CD14-positive monocyte (primary cell): ENCODE measurements at regions not wholly inside any gene's neighbourhood (a gene's known extent, or its start where the extent isn't known, plus 50 kb on each side); places are given as distances from the start of the nearest gene placed in this dataset.

Experiments used
- DNase-seq, 3 donors: peaks; one replicate each; pipeline ENCODE4 v3.0.0-alpha.2; 2011 to 2022
- H2AFZ ChIP-seq: 2 replicates; pipeline ENCODE4 v1.6.0; 2012; ENCODE audit warnings: mild to moderate bottlenecking, low read depth, low read length, inconsistent platforms; ENCODE audit not compliant: insufficient read depth, poor library complexity, severe bottlenecking
- H3K27ac ChIP-seq, 2 donors: 1 replicate in 1 of 2; 2 replicates in 1 of 2; pipeline ENCODE4 v1.5.1; 2012 to 2013; ENCODE audit warnings: low read length in 2 of 2, control low read depth in 1 of 2, inconsistent platforms in 1 of 2, low read depth in 1 of 2, mild to moderate bottlenecking in 1 of 2
- H3K27me3 ChIP-seq, 2 donors: one replicate each; pipeline versions ENCODE4 v1.6.0 to v1.6.1; 2011 to 2013; ENCODE audit warnings: low read length in 2 of 2; ENCODE audit not compliant: control insufficient read depth in 2 of 2, insufficient read depth in 2 of 2
- H3K36me3 ChIP-seq, 2 donors: replicated peaks in 1 of 2; 1 replicate in 1 of 2; 2 replicates in 1 of 2; pipeline versions ENCODE4 v1.5.1 to v1.6.1; 2012 to 2013; ENCODE audit warnings: low read length in 2 of 2, control low read depth in 1 of 2, inconsistent platforms in 1 of 2, mild to moderate bottlenecking in 1 of 2; ENCODE audit not compliant: insufficient read depth in 2 of 2, control insufficient read depth in 1 of 2
- H3K4me1 ChIP-seq, 2 donors: 1 replicate in 1 of 2; 2 replicates in 1 of 2; pipeline versions ENCODE4 v1.5.1 to v1.6.1; 2012 to 2013; ENCODE audit warnings: low read length in 2 of 2, control low read depth in 1 of 2, inconsistent platforms in 1 of 2, mild to moderate bottlenecking in 1 of 2, moderate library complexity in 1 of 2; ENCODE audit not compliant: insufficient read depth in 2 of 2, control insufficient read depth in 1 of 2
- H3K4me2 ChIP-seq: replicated peaks from 2 replicates; pipeline ENCODE3; 2012; ENCODE audit warnings: low read length, moderate library complexity, mild to moderate bottlenecking; ENCODE audit not compliant: poor library complexity, severe bottlenecking; ENCODE audit errors: extremely low read depth
- H3K4me3 ChIP-seq, 3 experiments: fragments of 200-600 bp in 1 of 3; sonication (generic) in 1 of 3; replicated peaks in 1 of 3; 1 replicate in 2 of 3; 2 replicates in 1 of 3; pipeline ENCODE4 v1.5.1; 2011 to 2013; ENCODE audit warnings: low read length in 3 of 3, mild to moderate bottlenecking in 3 of 3, control low read depth in 2 of 3, low read depth in 2 of 3, inconsistent platforms in 1 of 3, moderate library complexity in 1 of 3
- H3K79me2 ChIP-seq: 2 replicates; pipeline ENCODE4 v1.6.0; 2012; ENCODE audit warnings: mild to moderate bottlenecking, control low read depth, inconsistent platforms, low read length, moderate library complexity; ENCODE audit not compliant: insufficient read depth
- H3K9ac ChIP-seq: 2 replicates; pipeline ENCODE4 v1.6.0; 2017; ENCODE audit warnings: low read length, mild to moderate bottlenecking; ENCODE audit not compliant: insufficient read depth, poor library complexity, severe bottlenecking
- H3K9me3 ChIP-seq, 2 donors: replicated peaks in 1 of 2; 1 replicate in 1 of 2; 2 replicates in 1 of 2; pipeline versions ENCODE4 v1.5.1 to v1.6.1; 2012 to 2013; ENCODE audit warnings: low read length in 2 of 2, control low read depth in 1 of 2; ENCODE audit not compliant: control insufficient read depth in 1 of 2, insufficient read depth in 1 of 2
- H4K20me1 ChIP-seq: 2 replicates; pipeline ENCODE4 v1.6.0; 2012; ENCODE audit warnings: mild to moderate bottlenecking, low read length, control low read depth, moderate library complexity; ENCODE audit not compliant: insufficient read depth
- H3K27ac Mint-ChIP-seq, 7 donors: one replicate each; pipeline ENCODE4 v1.8.0; 2020; ENCODE audit warnings: mild to moderate bottlenecking in 7 of 7, mixed read lengths in 7 of 7, moderate library complexity in 6 of 7, inconsistent platforms in 2 of 7
- H3K27me3 Mint-ChIP-seq, 3 donors: one replicate each; pipeline ENCODE4 v1.8.0; 2021 to 2022; ENCODE audit warnings: low read depth in 3 of 3, mild to moderate bottlenecking in 3 of 3, mixed read lengths in 3 of 3, moderate library complexity in 3 of 3, inconsistent platforms in 1 of 3
- H3K36me3 Mint-ChIP-seq, 2 donors: one replicate each; pipeline ENCODE4 v1.8.0; 2020; ENCODE audit warnings: mixed read lengths in 2 of 2, inconsistent platforms in 1 of 2, mild to moderate bottlenecking in 1 of 2
- H3K4me1 Mint-ChIP-seq: one replicate; pipeline ENCODE4 v1.8.0; 2020; ENCODE audit warnings: mild to moderate bottlenecking, mixed read lengths
- H3K4me3 Mint-ChIP-seq, 2 donors: one replicate each; pipeline ENCODE4 v1.8.0; 2020; ENCODE audit warnings: mild to moderate bottlenecking in 2 of 2, mixed read lengths in 2 of 2, moderate library complexity in 1 of 2
- H3K9me3 Mint-ChIP-seq, 7 donors: one replicate each; pipeline ENCODE4 v1.8.0; 2020 to 2022; ENCODE audit warnings: mixed read lengths in 7 of 7, mild to moderate bottlenecking in 6 of 7, moderate library complexity in 6 of 7, inconsistent platforms in 2 of 7
- WGBS: methylation state at CpG from one replicate; pipeline ENCODE4 v1.1.5; 2013; ENCODE audit warnings: missing lambda C conversion rate; ENCODE audit not compliant: insufficient coverage; 5-methylcytosine and 5-hydroxymethylcytosine counted together
- intact Hi-C, 2 donors: fragments of 100-400 bp; cut with micrococcal nuclease; formaldehyde crosslinking; loops; one replicate each; pipeline versions ENCODE4 v1.15.0 to v1.15.1; 2023
- TF ChIP-seq, protein P1 (sequence below): fragments of 200-600 bp; IDR thresholded peaks from one replicate; pipeline ENCODE4 v1.8.0; 2022; ENCODE audit warnings: antibody characterized with exemption, mild to moderate bottlenecking

DNA sequence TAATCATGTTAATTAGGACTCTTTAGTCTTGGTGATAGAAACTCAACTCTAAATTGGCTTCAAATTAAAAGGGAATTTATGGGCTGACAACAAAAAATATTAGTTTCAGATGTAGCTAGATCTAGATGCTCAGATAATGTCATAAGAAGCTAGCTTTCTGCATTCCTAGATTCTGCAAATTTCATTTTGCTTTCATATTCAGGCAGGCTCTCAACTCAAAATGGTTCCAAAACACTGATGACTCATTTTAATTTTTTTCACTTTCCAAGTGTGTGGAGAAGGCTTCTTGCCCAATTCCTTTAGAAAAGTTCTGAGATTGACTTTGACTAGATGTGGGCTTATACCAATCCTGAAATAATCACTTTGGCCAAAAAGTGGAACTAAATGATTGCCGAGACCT lies 236.7 kb upstream of the GOT2 start:
- H3K9ac ChIP-seq: no peak overlapping the region
- no peak overlapping the region for H2AFZ ChIP-seq
- no peaks in the 10 kb centered on the region for H3K27me3 ChIP-seq
- Mint-ChIP-seq H3K27ac (peak overlapping the region in 5 of 7 donors; percentile 7 to 84 (median 70)), H3K27me3 (no peaks in the 10 kb centered on the region), H3K4me1 (peaks cover 16% of the 10 kb centered on the region), H3K4me3 (peak overlapping the region in 1 of 2 donors; percentile 24), H3K36me3 (no peaks in the 10 kb centered on the region), H3K9me3 (peaks cover 0 to 7% (median 0%) of the 10 kb centered on the region in 7 donors)
- TF ChIP-seq, protein P1, sequence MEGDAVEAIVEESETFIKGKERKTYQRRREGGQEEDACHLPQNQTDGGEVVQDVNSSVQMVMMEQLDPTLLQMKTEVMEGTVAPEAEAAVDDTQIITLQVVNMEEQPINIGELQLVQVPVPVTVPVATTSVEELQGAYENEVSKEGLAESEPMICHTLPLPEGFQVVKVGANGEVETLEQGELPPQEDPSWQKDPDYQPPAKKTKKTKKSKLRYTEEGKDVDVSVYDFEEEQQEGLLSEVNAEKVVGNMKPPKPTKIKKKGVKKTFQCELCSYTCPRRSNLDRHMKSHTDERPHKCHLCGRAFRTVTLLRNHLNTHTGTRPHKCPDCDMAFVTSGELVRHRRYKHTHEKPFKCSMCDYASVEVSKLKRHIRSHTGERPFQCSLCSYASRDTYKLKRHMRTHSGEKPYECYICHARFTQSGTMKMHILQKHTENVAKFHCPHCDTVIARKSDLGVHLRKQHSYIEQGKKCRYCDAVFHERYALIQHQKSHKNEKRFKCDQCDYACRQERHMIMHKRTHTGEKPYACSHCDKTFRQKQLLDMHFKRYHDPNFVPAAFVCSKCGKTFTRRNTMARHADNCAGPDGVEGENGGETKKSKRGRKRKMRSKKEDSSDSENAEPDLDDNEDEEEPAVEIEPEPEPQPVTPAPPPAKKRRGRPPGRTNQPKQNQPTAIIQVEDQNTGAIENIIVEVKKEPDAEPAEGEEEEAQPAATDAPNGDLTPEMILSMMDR: no peak
- no peaks in the 10 kb centered on the region for H3K79me2 ChIP-seq
- no peak overlapping the region for H3K4me3 ChIP-seq
- H3K9me3 ChIP-seq: no peaks in the 10 kb centered on the region
- H3K27ac ChIP-seq: peak overlapping the region in 1 of 2 donors; percentile 3
- no peaks in the 10 kb centered on the region for H3K4me1 ChIP-seq
- WGBS: no CpG with 5 or more reads among the region's 1 CpG
- no peaks in the 10 kb centered on the region for H3K36me3 ChIP-seq
- H4K20me1 ChIP-seq: no peaks in the 10 kb centered on the region
- H3K4me2 ChIP-seq: no peak overlapping the region
- DNase-seq: peak; percentile 8 to 29 (median 21)
- intact Hi-C loops: no loop called here

DNA sequence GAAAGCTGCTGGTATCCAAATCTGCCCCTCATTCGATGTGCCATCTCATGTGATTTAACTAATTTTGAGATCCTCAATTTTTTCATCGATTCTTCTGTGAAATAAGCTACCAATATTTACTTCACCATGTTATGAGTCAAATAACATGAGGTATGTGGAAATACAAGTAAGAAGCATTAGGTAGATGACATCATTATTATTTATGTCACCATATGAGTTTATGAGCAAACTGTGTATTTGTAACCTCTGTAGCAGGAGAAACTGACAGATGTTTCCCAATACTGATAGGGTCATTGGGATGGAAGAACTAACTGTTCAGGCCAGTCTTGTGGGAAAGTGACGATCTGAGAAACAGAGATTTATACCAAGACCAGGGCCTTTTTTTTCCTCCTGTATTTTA lies 229.4 kb upstream of the GOT2 start:
- TF ChIP-seq, protein P1: no peak
- H3K36me3 ChIP-seq: no peaks in the 10 kb centered on the region
- peaks cover 0 to 5% (median 2%) of the 10 kb centered on the region in 7 donors for H3K9me3 Mint-ChIP-seq
- intact Hi-C loops: no loop called here
- no peak overlapping the region for H3K9ac ChIP-seq
- H3K4me1 Mint-ChIP-seq: no peaks in the 10 kb centered on the region
- DNase-seq: no peak
- H3K4me3 ChIP-seq: no peak overlapping the region
- no peak overlapping the region for H2AFZ ChIP-seq
- H3K36me3 Mint-ChIP-seq: no peaks in the 10 kb centered on the region
- no peak overlapping the region for H3K27ac ChIP-seq
- H4K20me1 ChIP-seq: no peaks in the 10 kb centered on the region
- no peaks in the 10 kb centered on the region for H3K79me2 ChIP-seq
- no peak overlapping the region for H3K4me2 ChIP-seq
- WGBS: no CpG with 5 or more reads among the region's 3 CpGs
- no peaks in the 10 kb centered on the region for H3K4me1 ChIP-seq
- H3K27ac Mint-ChIP-seq: no peak overlapping the region
- H3K27me3 ChIP-seq: no peaks in the 10 kb centered on the region
- no peaks in the 10 kb centered on the region for H3K27me3 Mint-ChIP-seq
- H3K4me3 Mint-ChIP-seq: no peak overlapping the region
- H3K9me3 ChIP-seq: no peaks in the 10 kb centered on the region
